Endometrium (tissue), 2 donors: ENCODE measurements at regions not wholly inside any gene's neighbourhood (a gene's known extent, or its start where the extent isn't known, plus 50 kb on each side); places are given as distances from the start of the nearest gene placed in this dataset.
A peak's percentile ranks its signal among the peaks of the same experiment; 100 is the strongest.
"Not testable (repeated sequence)": the region's sequence is repeated elsewhere in the genome, so short reads cannot be mapped to it uniquely, and the experiment has no call there.

Experiments
- FAIRE-seq: peaks from 2 replicates; lab custom pipeline; 2012; peaks lifted over from hg19 to GRCh38; lab: Jason Lieb, UNC
- donor health status: control.
- donor health status: control.

DNA sequence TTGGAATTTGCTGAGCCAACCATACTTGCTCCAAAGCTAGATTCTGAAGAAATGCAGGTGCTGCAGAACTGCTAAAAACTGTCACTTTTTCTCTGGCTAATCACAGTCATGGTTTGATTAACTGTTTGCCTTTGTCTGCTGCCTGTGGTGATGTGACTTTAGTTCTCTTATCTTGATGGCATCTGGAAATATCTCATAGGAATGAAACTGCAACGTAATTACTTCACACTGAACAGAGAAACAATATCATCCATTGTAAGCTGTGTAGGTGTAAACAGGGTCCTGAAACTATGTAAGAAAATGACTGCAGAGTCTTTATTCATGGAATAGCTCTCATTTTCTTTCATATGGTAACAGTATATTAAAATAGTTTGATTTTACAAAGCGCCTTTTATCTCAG lies 721.9 kb upstream of the HS3ST5 start:
- FAIRE-seq = no peak

DNA sequence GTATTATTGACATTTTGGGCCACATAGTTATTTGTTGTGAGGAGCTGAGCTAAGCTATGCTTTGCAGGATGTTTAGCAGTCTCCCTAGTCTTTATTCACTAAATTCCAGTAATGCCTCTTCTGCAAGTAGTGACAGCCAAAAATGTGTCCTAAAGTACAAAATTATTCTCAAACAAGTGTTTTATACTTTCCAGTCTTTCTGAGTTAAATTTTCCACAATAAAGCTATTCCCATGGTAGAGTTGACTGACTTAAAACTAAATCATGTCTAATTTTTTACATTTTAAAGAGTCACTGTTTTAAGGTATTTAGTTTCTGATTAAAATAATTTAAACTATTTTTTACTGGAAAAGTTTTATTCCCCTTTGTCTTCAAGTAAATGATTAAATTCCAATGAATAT lies 717.8 kb upstream of the HS3ST5 start:
- FAIRE-seq = no peak

DNA sequence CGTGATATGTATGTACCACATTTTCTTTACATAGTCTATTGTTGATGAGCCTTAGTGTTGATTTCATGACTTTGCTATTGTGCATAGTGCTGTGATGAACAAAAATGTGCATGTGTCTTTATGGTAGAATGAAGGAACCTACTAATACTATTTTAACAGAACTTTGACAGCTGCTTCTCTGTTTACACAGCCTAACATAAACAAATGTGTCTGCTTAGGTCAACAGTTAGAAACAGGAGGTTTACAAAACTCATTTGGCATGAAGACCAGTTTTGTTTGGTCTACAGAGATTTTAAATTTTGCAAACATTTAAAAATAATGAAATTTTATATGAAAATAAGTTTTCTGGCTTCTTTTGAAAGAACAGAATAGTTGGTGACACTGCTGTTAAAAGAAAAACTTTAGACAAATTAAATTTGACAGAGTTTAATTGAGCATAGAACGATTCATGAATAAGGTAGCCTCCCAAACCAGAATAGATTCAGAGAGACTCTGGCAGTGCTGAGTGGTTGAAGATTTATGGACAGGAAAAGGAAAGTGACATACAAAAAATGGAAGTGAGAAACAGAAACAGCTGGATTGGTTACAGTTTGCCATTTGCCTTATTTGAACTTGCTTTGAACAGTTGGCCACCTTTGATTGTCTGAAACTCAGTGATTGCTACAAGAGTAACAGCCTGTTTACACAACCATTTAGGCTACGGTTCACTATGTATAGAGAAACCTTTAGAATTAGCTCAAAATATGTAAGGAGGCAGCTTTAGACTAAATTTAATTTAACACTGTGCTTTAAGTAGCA lies 715.8 kb upstream of the HS3ST5 start:
- FAIRE-seq = peak; percentile 72

DNA sequence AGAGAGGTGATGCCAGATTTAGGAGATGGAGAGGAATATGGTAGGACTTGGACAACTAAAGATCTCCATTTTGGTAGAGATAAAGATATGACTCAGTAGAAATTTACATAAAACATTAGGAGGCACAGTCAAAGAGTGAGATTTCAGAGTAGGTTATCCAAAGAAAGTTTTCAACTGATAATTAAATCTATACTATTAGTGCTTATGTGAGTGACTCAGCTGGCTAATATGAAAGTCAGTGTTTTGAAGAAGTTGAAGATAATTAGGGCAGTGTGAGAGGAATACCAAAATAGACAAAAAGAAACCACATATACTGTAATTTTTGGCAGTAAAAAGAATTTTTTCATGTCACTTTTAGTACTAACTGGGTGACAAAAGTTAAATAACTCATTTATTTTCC lies 712.8 kb upstream of the HS3ST5 start:
- FAIRE-seq = no peak

DNA sequence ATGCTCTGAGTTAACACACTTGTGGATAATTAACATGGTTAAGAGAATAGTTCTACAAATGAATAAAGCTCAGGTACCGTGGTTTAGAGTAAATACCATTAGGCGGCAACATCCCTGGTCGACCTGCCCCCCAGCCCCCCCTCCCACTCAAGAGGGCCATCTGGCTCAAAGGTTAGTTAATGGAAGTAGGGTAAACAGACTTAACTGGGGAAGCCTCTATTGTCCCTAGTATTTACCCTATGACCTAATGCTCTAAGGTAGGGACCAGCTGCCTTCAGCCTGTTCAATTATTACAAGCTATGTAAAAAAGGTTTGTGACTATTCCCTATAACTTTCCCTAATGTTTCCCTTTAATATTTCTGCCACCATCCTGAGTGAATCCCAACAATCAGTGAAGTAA lies 711.4 kb upstream of the HS3ST5 start:
- FAIRE-seq = not testable (repeated sequence)

DNA sequence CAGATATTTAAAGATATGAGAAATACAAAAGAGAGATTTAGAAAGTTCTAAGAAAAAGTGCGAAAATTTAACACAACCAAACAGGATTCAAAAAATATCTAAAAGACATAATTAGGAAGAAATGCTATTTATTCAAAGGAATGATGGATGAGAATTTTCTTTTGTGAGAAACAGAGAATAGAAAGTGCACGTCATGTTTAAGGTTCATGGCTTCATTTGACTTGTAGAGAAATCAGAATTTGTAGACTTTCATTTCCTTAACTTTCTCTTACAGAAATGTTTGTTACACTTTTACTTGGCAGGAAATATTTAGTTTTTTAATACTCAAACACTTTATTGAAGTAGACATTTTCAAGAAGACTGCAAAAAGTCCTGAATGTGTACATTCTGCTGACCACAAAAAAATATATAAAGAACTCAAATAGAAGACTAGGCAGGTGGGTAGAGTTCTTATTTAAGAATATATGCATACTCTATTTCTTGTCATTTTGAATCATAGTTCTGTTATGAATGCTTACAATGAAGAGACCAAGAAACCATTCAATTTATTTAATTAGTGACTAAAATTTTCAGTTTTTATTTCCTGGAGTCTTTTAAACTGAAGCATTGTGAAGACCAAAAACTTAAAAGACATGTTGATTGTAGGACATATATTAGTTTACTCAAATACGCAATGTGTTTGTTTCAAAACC lies 710.5 kb upstream of the HS3ST5 start:
- FAIRE-seq = no peak

DNA sequence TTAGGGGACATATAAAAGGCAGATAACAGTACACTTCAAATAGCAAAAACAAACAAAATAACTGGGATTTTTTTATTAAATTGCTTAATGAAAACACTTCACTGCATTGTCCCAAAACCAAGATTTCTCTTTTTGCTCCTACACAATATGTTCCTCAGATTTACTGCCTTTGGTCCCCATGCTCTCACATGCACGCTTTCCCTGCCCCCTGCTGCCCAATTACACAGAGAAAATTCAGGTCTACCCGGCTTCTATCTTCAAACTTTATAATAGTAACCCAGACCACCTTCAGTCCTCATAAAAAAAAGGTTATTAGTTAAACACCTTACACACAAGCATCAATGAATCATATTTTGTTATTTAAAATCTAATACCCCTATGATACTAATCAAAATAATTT lies 673.8 kb upstream of the HS3ST5 start:
- FAIRE-seq = no peak

DNA sequence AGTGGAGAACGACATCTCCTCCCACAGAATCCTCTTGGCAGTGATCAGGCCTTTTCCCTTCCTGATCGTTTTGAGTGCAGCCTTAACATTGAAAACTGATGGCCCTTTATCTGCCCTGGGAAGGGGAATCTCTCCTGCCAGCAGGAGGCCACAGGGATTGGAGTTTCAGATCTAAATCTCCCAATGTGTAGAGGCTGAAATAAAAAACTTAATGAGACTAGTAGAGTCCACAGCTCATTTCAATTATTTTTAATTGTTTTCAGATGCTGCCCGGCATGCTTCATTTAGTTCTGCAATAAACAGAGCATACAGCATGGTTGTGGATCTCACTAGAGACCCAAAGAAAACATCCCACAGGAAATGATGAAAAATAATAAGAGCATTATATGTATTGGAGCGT lies 662.2 kb upstream of the HS3ST5 start:
- FAIRE-seq = peak; percentile 91

DNA sequence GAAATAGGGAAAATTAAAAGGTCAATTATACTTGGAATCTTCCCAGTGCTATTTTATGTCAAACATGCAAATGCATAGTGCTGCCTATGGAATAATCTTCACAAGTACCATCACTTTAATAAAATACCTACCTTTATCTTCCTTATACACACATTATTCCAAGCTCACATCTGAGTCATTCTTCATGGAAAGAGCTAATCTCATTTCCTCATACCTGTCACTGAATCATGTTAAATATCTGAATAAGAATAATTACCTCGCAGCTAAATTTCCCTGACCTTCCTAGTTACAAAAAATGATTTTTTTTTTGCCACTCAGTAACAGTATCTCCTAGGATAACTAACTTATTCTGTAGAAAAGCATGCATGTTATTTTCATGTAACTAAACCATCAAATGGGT lies 661.4 kb upstream of the HS3ST5 start:
- FAIRE-seq = no peak

DNA sequence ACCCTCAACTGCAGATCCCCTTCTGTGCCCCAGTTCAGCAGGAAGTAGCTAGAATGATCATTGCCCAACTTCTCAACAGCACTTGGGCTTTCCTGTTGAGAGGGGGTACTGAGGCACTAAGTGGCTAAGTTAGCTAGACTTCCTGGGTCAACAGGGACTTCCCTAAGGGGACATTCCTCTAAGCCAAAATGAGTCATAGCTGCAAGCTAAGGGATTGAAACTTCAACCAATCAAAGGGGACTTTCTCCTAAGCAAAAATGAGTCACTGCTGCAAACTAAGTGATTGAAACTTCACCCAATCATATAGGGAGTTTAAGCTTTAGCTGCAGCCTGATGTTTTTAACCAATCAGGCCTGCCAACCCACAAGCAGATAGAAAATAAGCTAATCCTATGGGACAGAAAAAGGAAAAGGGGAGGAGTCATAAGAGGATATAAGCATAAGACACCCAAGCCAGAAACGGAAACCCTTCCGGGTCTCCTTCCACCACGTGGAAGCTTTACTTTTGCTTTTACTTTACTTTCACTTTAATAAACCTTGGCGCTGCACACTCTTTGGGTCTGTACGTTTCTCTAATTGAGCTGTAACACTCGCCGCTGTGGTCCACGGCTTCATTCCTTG lies 659.0 kb upstream of the HS3ST5 start:
- FAIRE-seq = no peak

DNA sequence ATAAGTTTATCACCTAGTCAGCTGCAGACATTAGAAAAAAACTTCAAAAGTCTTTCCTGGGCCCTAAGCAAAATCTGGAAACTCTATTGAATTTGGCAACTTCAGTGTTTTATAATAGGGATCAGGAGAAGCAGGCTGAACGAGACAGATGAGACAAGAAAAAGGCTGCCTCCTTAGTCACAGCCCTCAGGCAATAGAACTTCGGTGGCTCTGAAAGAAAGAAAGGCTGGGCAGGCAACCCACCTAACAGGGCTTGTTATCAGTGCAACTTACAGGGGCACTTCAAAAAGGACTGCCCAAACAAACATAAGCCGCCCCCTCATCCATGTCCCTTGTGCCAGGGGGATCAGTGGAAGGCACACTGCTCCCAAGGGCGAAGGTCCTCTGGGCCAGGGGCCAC lies 657.9 kb upstream of the HS3ST5 start:
- FAIRE-seq = no peak

DNA sequence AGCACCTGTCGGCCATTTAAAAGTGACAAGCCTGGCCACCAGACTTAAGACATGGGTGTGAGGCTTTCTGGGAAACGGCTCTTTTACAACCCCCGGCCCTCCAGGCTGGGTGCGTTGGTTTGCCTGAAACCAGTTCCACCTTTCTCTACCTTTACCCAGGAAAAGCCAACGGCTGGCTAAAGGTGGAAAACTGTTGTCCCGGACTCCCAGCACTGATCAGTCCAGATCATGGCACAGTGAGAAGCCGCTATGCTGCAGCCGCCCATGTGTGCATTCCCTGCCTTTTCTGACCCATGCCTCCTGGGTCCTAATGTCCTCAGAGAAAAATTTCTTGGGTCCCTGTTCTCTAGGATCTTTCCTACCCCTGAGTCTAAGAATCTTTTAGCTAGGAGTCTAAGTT lies 655.7 kb upstream of the HS3ST5 start:
- no peak for FAIRE-seq

DNA sequence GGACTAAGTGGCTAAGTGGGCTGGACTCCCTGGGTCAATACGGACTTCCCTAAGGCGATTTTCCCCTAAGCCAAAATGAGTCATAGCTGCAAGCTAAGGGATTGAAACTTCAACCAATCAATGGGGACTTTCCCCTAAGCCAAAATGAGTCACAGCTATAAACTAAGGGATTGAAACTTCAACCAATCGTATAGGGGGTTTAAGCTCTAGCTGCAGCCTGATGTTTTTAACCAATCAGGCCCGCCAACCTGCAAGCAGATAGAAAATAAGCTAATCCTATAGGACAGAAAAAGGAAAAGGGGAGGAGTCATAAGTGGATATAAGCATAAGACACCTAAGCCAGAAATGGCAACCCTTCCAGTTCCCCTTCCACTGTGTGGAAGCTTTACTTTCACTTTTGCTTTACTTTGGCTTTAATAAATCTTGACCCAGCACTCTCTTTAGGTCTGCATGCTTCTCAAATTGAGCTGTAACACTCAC lies 655.0 kb upstream of the HS3ST5 start:
- no peak for FAIRE-seq

DNA sequence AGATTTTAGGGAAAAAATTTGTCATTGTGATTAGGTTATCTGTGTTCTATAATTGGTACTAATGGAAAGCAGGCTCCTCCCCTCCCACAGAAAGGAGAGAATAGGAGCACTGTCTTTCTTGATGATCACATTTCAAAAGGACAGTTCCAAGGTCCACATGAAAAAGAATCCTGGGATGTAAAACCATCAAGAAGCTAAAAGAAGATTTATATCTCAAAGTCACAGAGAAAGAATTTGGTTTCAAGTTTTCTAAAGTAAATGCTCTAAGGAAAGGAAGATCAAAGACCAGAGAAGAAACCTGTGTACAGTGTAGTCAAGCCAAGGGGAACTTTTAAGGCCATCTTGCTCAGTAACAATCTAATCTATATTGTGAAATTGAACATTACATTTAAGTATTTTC lies 652.7 kb upstream of the HS3ST5 start:
- FAIRE-seq = no peak

DNA sequence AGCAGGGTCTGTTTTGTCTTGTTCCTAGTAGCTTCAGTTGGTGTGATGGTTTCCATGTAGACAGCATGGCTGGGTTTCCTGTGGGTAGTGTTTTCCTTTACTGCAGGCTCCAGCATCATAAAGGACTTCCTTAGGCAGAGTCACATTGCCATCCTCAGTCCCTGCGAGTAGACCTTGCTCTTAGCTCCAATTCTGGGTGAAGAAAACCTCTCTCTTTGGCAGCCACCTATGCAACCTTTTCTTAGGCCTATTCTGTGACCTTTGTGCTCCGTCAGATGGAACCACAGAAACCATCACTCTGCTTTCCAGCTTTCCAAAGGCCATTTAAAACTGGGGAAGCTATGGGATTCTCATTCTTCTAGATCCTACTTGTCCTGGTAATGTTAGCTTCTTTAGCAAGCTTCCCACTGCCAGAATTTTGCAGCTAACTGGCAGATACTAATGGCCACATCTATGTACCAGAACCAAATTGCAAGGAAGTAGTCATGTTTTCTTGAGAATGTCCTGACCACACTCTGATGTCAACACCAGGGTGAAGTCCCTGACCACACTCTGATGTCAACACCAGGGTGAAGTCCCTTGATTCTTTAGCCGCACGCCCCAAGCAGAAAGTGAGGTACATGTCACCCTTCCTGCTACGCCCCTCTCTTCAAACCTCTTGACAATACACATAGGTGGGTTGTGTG lies 646.6 kb upstream of the HS3ST5 start:
- FAIRE-seq = no peak

DNA sequence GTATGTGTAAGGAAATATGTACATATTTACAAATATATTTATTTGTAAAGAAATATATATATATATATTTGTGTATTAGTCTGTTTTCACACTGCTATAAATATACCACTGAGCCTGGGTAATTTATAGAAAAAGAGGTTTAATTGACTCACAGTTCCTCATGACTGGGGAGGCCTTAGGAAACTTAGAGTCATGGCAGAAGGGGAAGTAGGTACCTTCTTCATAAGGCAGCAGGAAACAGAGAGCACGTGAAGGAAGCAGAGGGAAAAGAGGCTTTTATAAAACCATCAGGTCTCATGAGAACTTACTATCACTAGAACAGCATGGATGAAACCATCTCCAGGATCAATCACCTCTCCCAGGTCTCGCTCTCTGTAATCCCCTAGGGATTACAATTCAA lies 644.5 kb upstream of the HS3ST5 start:
- FAIRE-seq = no peak

DNA sequence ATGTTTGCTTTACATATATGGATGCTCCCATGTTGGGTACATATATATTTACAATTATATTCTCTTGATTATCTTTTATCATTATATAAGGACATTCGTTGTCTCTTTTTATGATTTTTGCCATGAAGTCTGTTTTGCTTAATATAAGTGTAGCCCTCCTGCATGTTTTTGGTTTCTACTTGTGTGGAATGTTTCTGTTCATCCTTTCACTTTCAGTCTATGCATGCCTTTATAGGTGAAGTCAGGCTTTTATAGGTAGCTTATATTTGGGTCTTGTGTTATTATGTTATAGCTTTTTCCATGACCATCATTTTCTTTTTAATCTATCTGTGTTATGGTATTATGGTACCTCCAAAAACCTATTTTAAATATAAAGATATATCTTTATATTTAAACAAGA lies 612.5 kb upstream of the HS3ST5 start:
- FAIRE-seq = no peak

DNA sequence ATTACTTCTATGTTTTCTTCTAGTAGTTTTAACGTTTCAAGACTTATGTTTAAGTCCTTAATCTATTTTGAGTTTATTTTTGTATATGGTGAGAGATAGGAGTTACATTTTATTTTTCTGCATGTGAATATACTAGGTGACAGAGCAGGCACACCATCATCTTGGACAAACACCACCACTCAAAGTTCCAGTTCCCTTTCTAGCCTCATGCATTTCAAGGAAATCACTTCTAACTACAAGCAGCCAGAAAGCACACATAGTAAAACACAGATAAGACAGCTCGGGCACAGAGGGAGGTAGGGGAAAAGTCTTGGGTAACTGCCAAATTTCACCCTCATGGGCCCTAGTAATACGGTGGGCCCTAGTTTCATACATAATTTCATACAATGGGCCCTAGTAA lies 609.4 kb upstream of the HS3ST5 start:
- FAIRE-seq = no peak

DNA sequence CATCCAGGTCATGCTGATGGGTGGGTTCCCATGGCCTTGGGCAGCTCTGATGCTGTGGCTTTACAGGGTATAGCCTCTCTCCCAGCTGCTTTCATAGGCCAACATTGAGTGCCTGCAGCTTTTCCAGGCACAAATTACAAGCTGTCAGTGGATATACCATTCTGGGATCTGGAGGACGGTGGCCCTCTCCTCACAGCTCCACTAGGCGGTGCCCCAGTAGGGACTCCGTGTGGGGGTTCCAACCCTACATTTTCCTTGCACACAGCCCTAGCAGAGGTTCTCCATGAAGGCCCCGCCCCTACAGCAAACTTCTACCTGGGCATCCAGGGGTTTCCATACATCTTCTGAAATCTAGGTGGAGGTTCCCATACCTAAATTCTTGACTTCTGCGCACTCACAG lies 602.6 kb upstream of the HS3ST5 start:
- no peak for FAIRE-seq

DNA sequence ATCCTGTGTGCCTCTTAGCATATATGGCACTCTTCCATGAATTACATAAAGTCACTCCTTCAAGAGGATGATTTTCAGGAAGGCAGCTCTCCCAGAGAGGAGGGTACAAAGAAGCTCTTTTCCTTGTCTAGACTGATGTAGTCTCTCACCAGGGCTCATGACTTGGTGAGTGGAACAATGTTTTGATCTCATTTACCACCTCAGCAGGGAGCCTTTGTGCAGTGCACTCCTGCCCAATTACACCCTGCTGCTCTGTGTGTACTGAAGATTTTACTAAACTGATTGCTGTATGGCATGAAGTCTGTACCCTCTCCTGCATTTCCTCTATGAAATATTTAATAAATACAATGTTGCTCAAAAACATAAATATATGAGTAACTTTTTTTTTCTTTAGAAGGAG lies 598.3 kb upstream of the HS3ST5 start:
- FAIRE-seq = no peak

DNA sequence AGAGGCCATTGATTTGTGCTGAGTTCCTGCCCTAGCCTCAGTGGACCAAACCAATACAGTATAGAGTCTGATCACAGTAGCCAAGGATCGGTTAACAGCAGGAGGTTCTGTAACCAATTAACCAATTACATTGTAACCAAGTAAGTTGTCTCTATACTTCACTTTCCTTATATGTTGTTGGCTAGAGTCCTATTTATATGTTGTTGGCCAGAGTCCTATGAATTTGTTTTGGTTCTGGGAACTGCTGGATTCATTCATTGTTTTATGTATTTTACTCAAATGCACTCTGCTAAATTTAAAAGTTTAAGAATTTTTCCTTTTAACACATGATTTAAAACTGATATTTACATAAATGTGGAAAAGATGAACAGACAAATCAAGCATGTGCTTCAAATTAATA lies 597.4 kb upstream of the HS3ST5 start:
- FAIRE-seq = no peak

DNA sequence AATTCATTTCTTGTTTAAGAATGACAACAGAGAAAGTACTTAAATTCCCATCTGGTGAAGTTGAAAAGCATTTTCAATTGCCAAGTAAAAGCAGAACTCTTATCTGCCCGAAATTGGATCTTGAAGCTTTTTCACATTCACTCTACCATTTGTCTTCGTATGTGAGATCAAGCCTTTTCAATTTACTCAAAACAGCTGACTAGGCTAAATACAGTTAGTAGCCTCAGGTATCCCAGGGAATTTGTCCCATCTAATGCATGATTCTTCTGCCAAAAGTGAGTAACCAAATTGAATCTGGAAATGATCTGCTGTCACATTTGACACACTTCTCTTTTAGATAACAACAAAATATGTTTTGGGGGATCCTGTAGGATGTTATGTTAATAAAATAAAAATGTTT lies 596.8 kb upstream of the HS3ST5 start:
- no peak for FAIRE-seq

DNA sequence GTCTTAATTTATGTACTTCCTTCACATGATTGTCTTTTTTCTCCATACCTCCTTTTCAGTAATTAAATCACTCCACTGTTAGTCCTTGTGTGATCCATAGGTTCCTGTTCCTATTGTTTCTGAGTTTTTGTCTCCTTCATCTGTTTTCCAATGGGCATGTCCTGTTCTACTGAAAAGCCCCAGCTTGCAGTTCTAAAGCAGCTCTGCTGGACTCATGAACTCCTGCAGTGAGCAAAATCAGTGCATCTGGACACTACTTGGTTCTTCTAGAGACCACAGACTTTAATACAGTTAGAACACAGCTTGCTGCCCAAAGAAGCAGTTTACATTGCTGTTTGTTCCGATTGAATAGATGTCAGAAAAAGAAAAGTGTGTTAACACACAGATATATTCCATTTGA lies 593.3 kb upstream of the HS3ST5 start:
- FAIRE-seq = no peak
